Aorta (tissue), 5 donors: ENCODE measurements at regions not wholly inside any gene's neighbourhood (a gene's known extent, or its start where the extent isn't known, plus 50 kb on each side); places are given as distances from the start of the nearest gene placed in this dataset.

Experiments
- ATAC-seq: fragments of 200-7000 bp; cut with Tn5 transposase; one replicate; pipeline ENCODE4 v1.9.1; 2022; ENCODE audit warnings: moderate library complexity; ENCODE audit not compliant: low FRiP score
- DNase-seq, 2 donors: peaks; one replicate each; pipeline ENCODE4 v3.0.0-alpha.2; 2020
- H3K27ac ChIP-seq, 2 donors: one replicate each; pipeline ENCODE4 v1.5.1; 2013; ENCODE audit warnings: low read length in 2 of 2, mild to moderate bottlenecking in 2 of 2, moderate library complexity in 2 of 2, control low read depth in 1 of 2, inconsistent platforms in 1 of 2, low read depth in 1 of 2
- H3K27me3 ChIP-seq, 2 donors: one replicate each; pipeline ENCODE4 v1.6.1; 2013; ENCODE audit warnings: control low read depth in 1 of 2, low read length in 1 of 2, mild to moderate bottlenecking in 1 of 2, moderate library complexity in 1 of 2; ENCODE audit not compliant: insufficient read depth in 2 of 2, control insufficient read depth in 1 of 2
- H3K36me3 ChIP-seq, 2 donors: one replicate each; pipeline ENCODE4 v1.6.1; 2013; ENCODE audit warnings: control low read depth in 1 of 2, low read length in 1 of 2, mild to moderate bottlenecking in 1 of 2; ENCODE audit not compliant: insufficient read depth in 2 of 2, control insufficient read depth in 1 of 2
- H3K4me1 ChIP-seq, 2 donors: one replicate each; pipeline ENCODE4 v1.6.1; 2013; ENCODE audit warnings: low read length in 2 of 2, control low read depth in 1 of 2, mild to moderate bottlenecking in 1 of 2, moderate library complexity in 1 of 2; ENCODE audit not compliant: insufficient read depth in 2 of 2, control insufficient read depth in 1 of 2
- H3K4me3 ChIP-seq, 2 donors: one replicate each; pipeline ENCODE4 v1.5.1; 2013; ENCODE audit warnings: low read length in 2 of 2, control low read depth in 1 of 2, mild to moderate bottlenecking in 1 of 2
- H3K9me3 ChIP-seq: one replicate; pipeline ENCODE4 v1.6.1; 2013; ENCODE audit warnings: mild to moderate bottlenecking, low read length; ENCODE audit not compliant: control insufficient read depth
- WGBS, 2 donors: extraction: QIAGEN DNeasy Blood & Tissue Kit; methylation state at CpG; one replicate each; pipeline ENCODE4 v1.1.7; 2013; 5-methylcytosine and 5-hydroxymethylcytosine counted together
- intact Hi-C, 2 donors: fragments of 100-400 bp; cut with DNase I; formaldehyde crosslinking; loops; one replicate each; pipeline versions ENCODE4 v1.14.2 to v1.15.0; 2022
- donor health status: healthy with polysubstance abuse.
- donor health status: Bipolar disorder and iron deficiency.
- donor health status: DM: no; HTN: no; CAD: no.
- donor health status: DM: no; HTN: no; CAD: no.
- donor health status: DM: yes; HTN: yes; CAD: no.

DNA sequence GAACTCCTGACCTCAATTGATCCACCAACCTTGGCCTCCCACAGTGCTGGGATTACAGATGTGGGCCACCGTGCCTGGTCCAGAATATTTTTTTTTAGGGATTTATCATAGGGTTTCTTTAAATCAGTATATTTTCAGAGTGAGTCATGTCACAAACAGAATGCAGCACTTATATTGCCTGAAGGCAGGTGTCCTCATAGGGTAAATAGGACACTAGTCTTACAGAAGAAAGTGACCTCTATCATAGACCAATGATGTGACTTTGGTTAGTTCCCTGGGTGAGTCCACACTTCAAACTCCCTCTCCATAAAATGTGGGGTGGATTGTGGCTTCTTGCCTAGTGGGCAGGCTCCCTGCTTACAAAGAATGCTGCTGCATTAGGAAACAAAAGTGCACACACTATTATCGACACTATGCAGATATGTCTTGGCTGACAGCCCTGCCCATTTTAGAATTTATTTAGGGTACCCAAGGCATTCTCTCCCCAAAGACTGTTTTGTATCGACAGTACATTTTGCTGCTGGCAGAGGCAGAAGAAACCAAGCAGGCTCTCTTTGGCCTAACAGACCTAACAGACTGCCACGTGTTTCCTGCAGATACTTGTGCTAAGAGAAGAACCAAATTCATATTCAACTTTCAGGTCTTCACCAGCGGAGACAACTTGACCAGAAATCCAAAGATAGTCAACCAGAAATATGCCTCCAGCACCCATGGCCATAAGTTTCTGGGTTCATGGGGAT is 125.0 kb downstream of the MOBP start:
- Histone ChIP-seq H3K9me3 (no peaks in the 10 kb centered on the region), H3K4me1 (no peaks in the 10 kb centered on the region), H3K27ac (no peak overlapping the region), H3K4me3 (no peak overlapping the region), H3K27me3 (peaks cover 0 to 1% of the 10 kb centered on the region in 2 donors), H3K36me3 (no peaks in the 10 kb centered on the region)
- ATAC-seq (no peak), DNase-seq (no peak)
- 59 to 67% methylated on average over 5 of the region's 5 CpGs for WGBS, 2 donors
- intact Hi-C loops: no loop called here

- Histone ChIP-seq H3K9me3 (no peaks in the 10 kb centered on the region), H3K4me3 (no peak overlapping the region), H3K27ac (no peak overlapping the region), H3K27me3 (peaks cover 0 to 1% of the 10 kb centered on the region in 2 donors), H3K4me1 (no peaks in the 10 kb centered on the region), H3K36me3 (no peaks in the 10 kb centered on the region)
- DNase-seq (no peak), ATAC-seq (no peak)
- intact Hi-C loops: no loop called here
- WGBS, 2 donors: 25 to 36% methylated on average over 3 of the region's 3 CpGs
Measured at GRCh38 chr3:39593341-39593740, 125.9 kb downstream of the MOBP start.

DNA sequence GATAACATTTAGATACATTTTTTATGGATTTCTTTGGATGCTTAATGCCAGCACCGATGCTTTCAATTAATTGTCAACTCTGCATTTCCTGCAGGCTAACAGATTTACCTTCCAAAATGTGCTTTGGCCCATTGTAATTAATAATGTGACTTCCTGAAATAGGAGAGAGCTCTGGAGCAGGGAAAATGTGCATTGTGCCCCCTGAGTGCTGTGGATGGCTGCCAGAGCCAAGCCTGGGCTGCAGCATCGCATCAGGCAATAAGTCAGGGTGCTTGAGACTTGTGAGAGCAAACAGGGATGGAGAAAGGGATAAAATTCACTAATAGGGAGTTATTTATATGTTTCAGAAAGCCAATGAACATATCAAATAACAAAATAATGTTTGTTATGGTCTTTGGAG is 133.8 kb downstream of the MOBP start:
- no peaks in the 10 kb centered on the region for H3K4me1 ChIP-seq
- WGBS, 2 donors: 30 to 55% methylated on average over 2 of the region's 2 CpGs
- ATAC-seq (no peak), DNase-seq (no peak)
- H3K27ac ChIP-seq: no peak overlapping the region
- H3K36me3 ChIP-seq: no peaks in the 10 kb centered on the region
- intact Hi-C loops: no loop called here
- H3K9me3 ChIP-seq: no peaks in the 10 kb centered on the region
- H3K4me3 ChIP-seq: no peak overlapping the region
- H3K27me3 ChIP-seq: no peaks in the 10 kb centered on the region

DNA sequence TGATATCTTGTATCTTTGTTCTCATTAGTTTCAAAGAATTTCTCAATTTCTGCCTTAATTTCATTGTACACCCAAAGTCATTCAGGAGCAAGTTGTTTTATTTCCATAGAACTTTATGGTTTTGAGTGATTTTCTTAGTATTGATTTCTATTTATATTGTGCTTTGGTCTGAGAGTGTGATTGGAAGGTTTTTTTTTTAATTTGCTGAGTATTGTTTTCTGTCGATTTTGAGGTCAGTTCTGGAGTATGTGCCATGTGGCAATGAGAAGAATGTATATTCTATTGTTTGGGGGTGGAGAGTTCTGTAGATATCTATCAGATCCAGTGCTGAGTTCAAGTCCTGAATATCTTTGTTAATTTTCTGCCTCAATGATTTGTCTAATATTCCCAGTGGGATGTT is 138.4 kb downstream of the MOBP start:
- ATAC-seq: no peak

GRCh38 chr3:39626198-39626597 is 158.7 kb downstream of the MOBP start:
- no peaks in the 10 kb centered on the region for H3K4me1 ChIP-seq
- H3K36me3 ChIP-seq: no peaks in the 10 kb centered on the region
- H3K27ac ChIP-seq: no peak overlapping the region
- intact Hi-C loops: no loop called here
- 79 to 93% methylated on average over 1 of the region's 1 CpG for WGBS, 2 donors
- H3K9me3 ChIP-seq: peaks cover 1% of the 10 kb centered on the region
- ATAC-seq (no peak), DNase-seq (no peak)
- peaks cover 0 to 3% of the 10 kb centered on the region in 2 donors for H3K27me3 ChIP-seq
- H3K4me3 ChIP-seq: no peak overlapping the region

More for the DNA sequence above, 138.4 kb downstream of the MOBP start:
- no peaks in the 10 kb centered on the region for H3K27me3 ChIP-seq
- H3K4me3 ChIP-seq: no peak overlapping the region
- no peaks in the 10 kb centered on the region for H3K4me1 ChIP-seq
- no peak overlapping the region for H3K27ac ChIP-seq
- peaks cover 2% of the 10 kb centered on the region for H3K9me3 ChIP-seq
- intact Hi-C loops: no loop called here
- no peaks in the 10 kb centered on the region for H3K36me3 ChIP-seq
- DNase-seq: no peak
- WGBS, 2 donors: 67 to 70% methylated on average over 1 of the region's 1 CpG

DNA sequence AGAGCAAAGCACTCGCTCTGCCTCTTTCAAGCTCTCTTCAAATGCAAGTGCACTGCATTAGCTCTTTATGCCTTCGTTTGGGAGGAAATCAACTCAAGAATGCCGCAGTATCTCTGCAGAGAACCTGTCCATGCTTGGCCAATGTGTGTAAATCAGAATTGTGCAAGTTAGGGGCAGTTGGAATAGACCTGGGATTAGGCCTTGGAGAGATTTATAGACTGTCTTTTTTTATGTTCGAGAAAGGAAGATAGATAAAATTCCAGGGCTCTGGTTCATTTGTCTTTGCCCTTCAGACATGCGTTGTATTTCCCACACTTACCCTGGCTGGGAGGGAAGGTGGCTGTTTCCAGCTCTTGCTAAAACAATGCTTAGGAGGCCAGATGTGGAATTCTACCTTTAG is 163.7 kb downstream of the MOBP start:
- Histone ChIP-seq H3K4me1 (no peaks in the 10 kb centered on the region), H3K36me3 (no peaks in the 10 kb centered on the region), H3K27me3 (no peaks in the 10 kb centered on the region), H3K4me3 (no peak overlapping the region), H3K9me3 (peaks cover 3% of the 10 kb centered on the region), H3K27ac (no peak overlapping the region)
- WGBS, 2 donors: 30 to 32% methylated on average over 5 of the region's 5 CpGs
- intact Hi-C loops: no loop called here
- ATAC-seq (no peak), DNase-seq (no peak)

DNA sequence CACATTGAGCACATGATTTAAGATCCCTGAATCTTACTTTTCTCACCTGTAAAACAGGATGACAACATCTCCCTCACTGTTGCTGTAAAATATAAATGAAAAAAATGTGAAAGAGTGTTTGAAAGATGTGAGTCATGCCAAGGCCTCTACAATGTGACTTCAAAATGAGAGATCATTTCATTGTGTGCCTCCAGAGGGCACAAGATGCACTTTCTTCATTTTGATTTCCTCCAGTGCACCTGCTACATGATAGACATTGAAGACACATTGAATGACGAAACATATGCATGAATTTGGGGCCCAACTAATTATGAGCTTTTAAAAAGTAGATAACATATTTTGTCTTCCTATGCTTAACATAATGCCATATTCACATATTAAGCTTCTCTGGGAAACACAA is 170.3 kb downstream of the MOBP start:
- 83 to 91% methylated on average over 1 of the region's 1 CpG for WGBS, 2 donors

GRCh38 chr3:39638301-39638700 is 170.8 kb downstream of the MOBP start:
- peaks cover 1% of the 10 kb centered on the region for H3K9me3 ChIP-seq
- DNase-seq: no peak
- WGBS, 2 donors: 57% methylated on average over 6 of the region's 6 CpGs
- no peak for ATAC-seq
- H3K4me3 ChIP-seq: no peak overlapping the region
- intact Hi-C loops: no loop called here
- no peaks in the 10 kb centered on the region for H3K27me3 ChIP-seq
- no peak overlapping the region for H3K27ac ChIP-seq
- peaks cover 0 to 4% of the 10 kb centered on the region in 2 donors for H3K4me1 ChIP-seq
- no peaks in the 10 kb centered on the region for H3K36me3 ChIP-seq

More for the DNA sequence above, 170.3 kb downstream of the MOBP start:
- Histone ChIP-seq H3K36me3 (no peaks in the 10 kb centered on the region), H3K4me1 (peaks cover 0 to 4% of the 10 kb centered on the region in 2 donors), H3K4me3 (no peak overlapping the region), H3K9me3 (peaks cover 2% of the 10 kb centered on the region), H3K27me3 (no peaks in the 10 kb centered on the region), H3K27ac (no peak overlapping the region)
- intact Hi-C loops: no loop called here
- DNase-seq (no peak), ATAC-seq (no peak)
